Duodenal mucosa (tissue), 2 donors: ENCODE measurements at regions not wholly inside any gene's neighbourhood (a gene's known extent, or its start where the extent isn't known, plus 50 kb on each side); places are given as distances from the start of the nearest gene placed in this dataset.
"Not testable (repeated sequence)": the region's sequence is repeated elsewhere in the genome, so short reads cannot be mapped to it uniquely, and the experiment has no call there.

Experiments used
- H3K27ac ChIP-seq: one replicate; pipeline ENCODE4 v1.7.0; 2013; ENCODE audit warnings: low read depth, low read length
- H3K27me3 ChIP-seq, 2 donors: one replicate each; pipeline ENCODE4 v1.7.0; 2013; ENCODE audit warnings: low read length in 2 of 2, control low read depth in 1 of 2; ENCODE audit not compliant: insufficient read depth in 2 of 2, control insufficient read depth in 1 of 2
- H3K36me3 ChIP-seq, 2 donors: one replicate each; pipeline ENCODE4 v1.7.0; 2013; ENCODE audit warnings: low read length in 2 of 2, control low read depth in 1 of 2; ENCODE audit not compliant: insufficient read depth in 2 of 2, control insufficient read depth in 1 of 2
- H3K4me1 ChIP-seq, 2 donors: one replicate each; pipeline ENCODE4 v1.7.0; 2013; ENCODE audit warnings: low read length in 2 of 2, control low read depth in 1 of 2; ENCODE audit not compliant: insufficient read depth in 2 of 2, control insufficient read depth in 1 of 2
- H3K4me3 ChIP-seq, 2 donors: one replicate each; pipeline ENCODE4 v1.7.0; 2013; ENCODE audit warnings: low read length in 2 of 2, low read depth in 1 of 2
- H3K9ac ChIP-seq, 2 donors: one replicate each; pipeline ENCODE4 v1.7.0; 2013; ENCODE audit warnings: low read length in 2 of 2, low read depth in 1 of 2
- H3K9me3 ChIP-seq, 2 donors: one replicate each; pipeline ENCODE4 v1.7.0; 2013; ENCODE audit warnings: low read length in 2 of 2, control low read depth in 1 of 2; ENCODE audit not compliant: control insufficient read depth in 1 of 2

- Histone ChIP-seq H3K9ac (no peak overlapping the region), H3K27ac (no peak overlapping the region), H3K9me3 (no peaks in the 10 kb centered on the region), H3K4me3 (no peak overlapping the region), H3K4me1 (no peaks in the 10 kb centered on the region), H3K27me3 (peaks cover 3% of the 10 kb centered on the region in 2 donors), H3K36me3 (no peaks in the 10 kb centered on the region)
Observed at GRCh38 chr6:125375013-125375412, 73.2 kb upstream of the HDDC2 start.

GRCh38 chr6:125375821-125376220 lies 74.1 kb upstream of the HDDC2 start:
- Histone ChIP-seq H3K36me3 (no peaks in the 10 kb centered on the region), H3K9ac (no peak overlapping the region), H3K27me3 (peaks cover 0 to 3% of the 10 kb centered on the region in 2 donors), H3K9me3 (no peaks in the 10 kb centered on the region), H3K4me3 (no peak overlapping the region), H3K4me1 (no peaks in the 10 kb centered on the region), H3K27ac (no peak overlapping the region)

GRCh38 chr6:125377621-125378020 lies 75.9 kb upstream of the HDDC2 start:
- Histone ChIP-seq H3K9me3 (no peaks in the 10 kb centered on the region), H3K36me3 (no peaks in the 10 kb centered on the region), H3K4me3 (no peak overlapping the region), H3K4me1 (no peaks in the 10 kb centered on the region), H3K9ac (no peak overlapping the region), H3K27me3 (peaks cover 0 to 3% of the 10 kb centered on the region in 2 donors), H3K27ac (no peak overlapping the region)

GRCh38 chr6:125379174-125379573 lies 77.4 kb upstream of the HDDC2 start:
- Histone ChIP-seq H3K9me3 (no peaks in the 10 kb centered on the region), H3K27me3 (peaks cover 0 to 3% of the 10 kb centered on the region in 2 donors), H3K4me1 (no peaks in the 10 kb centered on the region), H3K27ac (no peak overlapping the region), H3K4me3 (no peak overlapping the region), H3K36me3 (no peaks in the 10 kb centered on the region), H3K9ac (no peak overlapping the region)

DNA sequence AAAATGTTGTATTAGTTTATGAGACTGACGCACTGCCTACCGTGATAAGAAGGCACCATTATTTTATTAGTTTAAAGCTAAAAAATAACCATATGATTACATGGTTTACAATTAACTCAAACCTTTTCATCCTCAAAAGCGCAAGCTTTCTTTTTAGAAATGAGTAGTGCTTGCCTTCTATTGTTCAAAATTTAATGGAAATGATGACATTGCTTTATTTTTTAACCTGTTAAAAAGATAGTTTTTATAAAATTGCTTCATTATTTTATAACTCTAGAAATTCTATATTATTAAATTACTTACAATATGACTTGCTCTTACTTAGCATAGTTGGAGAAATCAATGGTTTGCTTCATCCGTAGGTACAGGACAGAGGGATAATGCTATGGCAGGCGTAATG lies 78.7 kb upstream of the HDDC2 start:
- no peak overlapping the region for H3K27ac ChIP-seq
- no peak overlapping the region for H3K4me3 ChIP-seq
- H3K9me3 ChIP-seq, result no peaks in the 10 kb centered on the region
- H3K9ac ChIP-seq, result no peak overlapping the region
- H3K36me3 ChIP-seq, result no peaks in the 10 kb centered on the region
- H3K27me3 ChIP-seq, result peaks cover 0 to 3% of the 10 kb centered on the region in 2 donors
- H3K4me1 ChIP-seq, result no peaks in the 10 kb centered on the region

DNA sequence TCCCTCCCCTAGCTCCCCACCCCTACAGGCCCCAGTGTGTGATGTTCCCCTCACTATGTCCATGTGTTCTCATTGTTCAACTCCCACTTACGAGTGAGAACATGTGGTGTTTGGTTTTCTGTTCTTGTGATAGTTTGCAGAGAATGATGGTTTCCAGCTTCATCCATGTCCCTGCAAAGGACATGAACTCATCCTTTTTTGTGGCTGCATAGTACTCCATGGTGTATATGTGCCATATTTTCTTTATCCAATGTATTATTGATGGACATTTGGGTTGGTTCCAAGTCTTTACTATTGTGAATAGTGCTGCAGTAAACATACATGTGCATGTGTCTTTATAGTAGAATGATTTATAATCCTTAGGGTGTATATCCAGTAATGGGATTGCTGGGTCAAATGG lies 84.6 kb upstream of the HDDC2 start:
- H3K9ac ChIP-seq, H3K27me3 ChIP-seq, H3K9me3 ChIP-seq, H3K27ac ChIP-seq, H3K4me1 ChIP-seq, H3K4me3 ChIP-seq, H3K36me3 ChIP-seq: not testable (repeated sequence)

DNA sequence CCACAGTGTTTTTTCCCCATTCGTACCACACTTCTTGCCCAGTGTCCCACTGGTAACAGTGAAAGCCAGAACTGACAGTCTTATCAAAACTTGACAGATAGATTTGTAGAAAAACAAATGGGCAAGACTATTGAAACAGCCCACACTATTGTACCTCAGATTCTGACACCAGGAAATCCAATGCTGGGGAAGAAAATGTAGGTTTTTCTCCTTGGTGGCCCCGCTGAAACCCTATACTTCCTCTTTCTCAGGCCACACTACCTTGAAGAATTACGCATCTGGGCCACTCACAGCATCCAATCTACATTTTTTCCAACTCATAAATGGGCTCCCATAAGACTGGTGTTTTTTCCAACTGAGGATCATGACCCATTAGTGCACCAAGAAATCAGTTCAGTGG lies 90.9 kb upstream of the HDDC2 start:
- Histone ChIP-seq H3K36me3 (no peaks in the 10 kb centered on the region), H3K9ac (no peak overlapping the region), H3K4me3 (no peak overlapping the region), H3K27me3 (no peaks in the 10 kb centered on the region), H3K27ac (no peak overlapping the region), H3K4me1 (no peaks in the 10 kb centered on the region), H3K9me3 (no peaks in the 10 kb centered on the region)

DNA sequence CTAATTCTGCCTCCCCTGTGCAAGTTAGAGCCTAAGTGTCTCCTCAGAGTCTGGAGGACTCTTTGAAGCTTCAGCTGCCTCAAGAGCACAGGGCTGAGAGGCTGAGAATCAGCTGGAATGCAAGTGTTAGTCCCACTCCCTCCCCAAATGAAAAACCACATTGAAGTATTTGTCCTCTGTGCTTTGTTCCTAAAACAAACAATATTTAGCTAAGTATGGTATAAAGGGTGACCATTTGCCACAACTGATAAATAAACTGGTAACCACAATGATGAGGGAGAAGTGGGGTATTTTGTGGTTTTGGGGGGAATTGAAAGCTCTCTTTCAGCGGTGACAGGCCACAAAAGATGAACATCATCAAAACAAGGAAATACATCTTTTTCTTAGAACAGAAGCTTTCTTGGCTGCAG lies 91.7 kb upstream of the HDDC2 start:
- no peak overlapping the region for H3K9ac ChIP-seq
- no peaks in the 10 kb centered on the region for H3K36me3 ChIP-seq
- H3K27me3 ChIP-seq, result no peaks in the 10 kb centered on the region
- no peak overlapping the region for H3K4me3 ChIP-seq
- H3K9me3 ChIP-seq, result no peaks in the 10 kb centered on the region
- no peaks in the 10 kb centered on the region for H3K4me1 ChIP-seq
- H3K27ac ChIP-seq, result no peak overlapping the region

GRCh38 chr6:125406741-125407140 lies 105.0 kb upstream of the HDDC2 start:
- no peaks in the 10 kb centered on the region for H3K27me3 ChIP-seq
- H3K4me3 ChIP-seq, result no peak overlapping the region
- no peaks in the 10 kb centered on the region for H3K9me3 ChIP-seq
- H3K9ac ChIP-seq, result no peak overlapping the region
- no peaks in the 10 kb centered on the region for H3K36me3 ChIP-seq
- no peaks in the 10 kb centered on the region for H3K4me1 ChIP-seq
- no peak overlapping the region for H3K27ac ChIP-seq

- H3K4me1 ChIP-seq, result no peaks in the 10 kb centered on the region
- no peaks in the 10 kb centered on the region for H3K36me3 ChIP-seq
- no peak overlapping the region for H3K27ac ChIP-seq
- H3K4me3 ChIP-seq, result no peak overlapping the region
- no peak overlapping the region for H3K9ac ChIP-seq
- H3K9me3 ChIP-seq, result no peaks in the 10 kb centered on the region
- H3K27me3 ChIP-seq, result no peaks in the 10 kb centered on the region
Observed at GRCh38 chr6:125414507-125414906, 112.7 kb upstream of the HDDC2 start.

GRCh38 chr6:125415913-125416312 lies 114.1 kb upstream of the HDDC2 start:
- Histone ChIP-seq H3K4me1 (no peaks in the 10 kb centered on the region), H3K27me3 (no peaks in the 10 kb centered on the region), H3K27ac (no peak overlapping the region), H3K9ac (no peak overlapping the region), H3K36me3 (no peaks in the 10 kb centered on the region), H3K9me3 (no peaks in the 10 kb centered on the region), H3K4me3 (no peak overlapping the region)
